GM04504 (cell line): ENCODE measurements at regions not wholly inside any gene's neighbourhood (a gene's known extent, or its start where the extent isn't known, plus 50 kb on each side); places are given as distances from the start of the nearest gene placed in this dataset.
A peak's percentile ranks its signal among the peaks of the same experiment; 100 is the strongest.

Experiments used
- DNase-seq: peaks from one replicate; pipeline ENCODE4 v3.0.0-alpha.2; 2012; ENCODE audit warnings: low read depth

GRCh38 chr1:173128742-173129141 lies 78.0 kb upstream of the TNFSF18 start:
- no peak for DNase-seq

- no peak for DNase-seq
Observed at GRCh38 chr1:173127369-173128307, 76.9 kb upstream of the TNFSF18 start.

- no peak for DNase-seq
Observed at GRCh38 chr1:173126421-173126820, 75.7 kb upstream of the TNFSF18 start.

- peak; percentile 87 for DNase-seq
Observed at GRCh38 chr1:173122958-173123852, 72.5 kb upstream of the TNFSF18 start.

GRCh38 chr1:173122344-173122935 lies 71.7 kb upstream of the TNFSF18 start:
- DNase-seq: no peak

GRCh38 chr1:173118404-173118803 lies 67.7 kb upstream of the TNFSF18 start:
- no peak for DNase-seq

GRCh38 chr1:173117761-173118160 lies 67.0 kb upstream of the TNFSF18 start:
- no peak for DNase-seq

GRCh38 chr1:173117108-173117633 lies 66.4 kb upstream of the TNFSF18 start:
- no peak for DNase-seq

GRCh38 chr1:173114346-173114745 lies 63.6 kb upstream of the TNFSF18 start:
- no peak for DNase-seq

- DNase-seq: no peak
Observed at GRCh38 chr1:173113015-173113741, 62.4 kb upstream of the TNFSF18 start.

GRCh38 chr1:173112129-173112528 lies 61.4 kb upstream of the TNFSF18 start:
- DNase-seq: no peak

- no peak for DNase-seq
Observed at GRCh38 chr1:173107696-173108095, 57.0 kb upstream of the TNFSF18 start.

- DNase-seq: no peak
Observed at GRCh38 chr1:173103006-173103405, 52.3 kb upstream of the TNFSF18 start.

- no peak for DNase-seq
Observed at GRCh38 chr1:173101589-173101988, 50.8 kb upstream of the TNFSF18 start.

GRCh38 chr1:173100476-173101107 lies 49.9 kb upstream of the TNFSF18 start:
- no peak for DNase-seq
